ENCODE measurements at regions not wholly inside any gene's neighbourhood (a gene's known extent, or its start where the extent isn't known, plus 50 kb on each side); places are given as distances from the start of the nearest gene placed in this dataset.

DNA sequence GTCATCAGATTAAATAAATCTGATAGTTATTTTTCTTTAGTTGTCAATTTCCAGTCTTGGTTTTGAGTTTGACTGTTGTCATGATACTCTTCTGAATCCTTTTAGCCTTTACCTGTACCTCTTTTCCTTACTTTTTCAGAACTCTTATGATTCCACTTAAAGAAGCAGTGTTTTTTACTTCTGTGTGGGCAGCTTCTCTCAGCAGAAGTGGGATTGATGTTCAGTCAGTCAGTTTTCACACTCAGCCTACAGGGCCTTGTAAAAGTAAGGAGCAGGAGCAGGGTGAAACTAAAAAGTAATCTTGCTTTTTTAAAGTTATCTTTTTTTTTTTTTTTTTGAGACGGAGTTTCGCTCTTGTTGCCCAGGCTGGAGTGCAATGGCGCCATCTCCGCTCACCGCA is 75.1 kb downstream of the HAUS1 start:
- no peak overlapping the region for H3K4me3 ChIP-seq (ENCODE audit: extremely low read depth in 1 of 4, insufficient read depth in 2 of 4, low read depth in 3 of 4, low read length in 4 of 4)
- H2BK5ac ChIP-seq (ENCODE audit: low read depth, low read length) = no peak overlapping the region
- ChIA-PET CTCF (ENCODE audit: partially characterized antibody) (no interaction called here), POLR2A (ENCODE audit: partially characterized antibody) (no interaction called here)
- no peak overlapping the region for H2BK120ac ChIP-seq (replicated peaks; ENCODE audit: low read depth, low read length)
- no peak overlapping the region for H3K4me2 ChIP-seq (ENCODE audit: insufficient read depth in 1 of 2, low read depth in 2 of 2, low read length in 2 of 2)
- WGBS, 2 experiments (ENCODE audit: extremely low coverage in 1 of 2, insufficient coverage in 1 of 2, insufficient read length in 1 of 2, insufficient replicate concordance in 2 of 2, low coverage in 1 of 2, low lambda C conversion rate in 2 of 2, missing lambda C conversion rate in 1 of 2) = 100% methylated on average over 3 of the region's 5 CpGs; no CpG with 5 or more reads in 1 of the 2 experiments
- H3K56ac ChIP-seq (replicated peaks; ENCODE audit: insufficient read length, low read depth, low read length) = no peak overlapping the region
- H3K79me2 ChIP-seq (ENCODE audit: control insufficient read depth in 1 of 2, insufficient read depth in 2 of 2, low read length in 2 of 2) = peaks cover 0 to 92% of the 10 kb centered on the region in 2 experiments; a peak in 3 of 4 replicates
- peaks cover 5 to 8% of the 10 kb centered on the region in 2 experiments for H4K20me1 ChIP-seq (replicated peaks in 1 of 2; ENCODE audit: control insufficient read depth in 1 of 2, insufficient read depth in 2 of 2, low read length in 2 of 2)
- no peak overlapping the region for H2BK20ac ChIP-seq (ENCODE audit: low read length)
- H3K23ac ChIP-seq (ENCODE audit: insufficient read length) = no peak overlapping the region
- H3K4ac ChIP-seq (replicated peaks; ENCODE audit: insufficient read length, low read depth, low read length) = no peak overlapping the region
- no peaks in the 10 kb centered on the region for H3K9me3 ChIP-seq (ENCODE audit: insufficient read depth in 2 of 2, low read depth in 1 of 2, low read length in 1 of 2)
- H4K8ac ChIP-seq (ENCODE audit: extremely low read depth, insufficient read depth, low read length) = no peak overlapping the region
- H4K91ac ChIP-seq (replicated peaks; ENCODE audit: insufficient read length, low read length) = no peak overlapping the region
- no peak overlapping the region for H2AFZ ChIP-seq (ENCODE audit: low read length)
- no peak overlapping the region for H4K5ac ChIP-seq (ENCODE audit: insufficient read length, low read depth, low read length)
- no peak for FAIRE-seq
- no peaks in the 10 kb centered on the region for H3K79me1 ChIP-seq (ENCODE audit: low read depth, low read length)
- H3K9ac ChIP-seq (replicated peaks in 1 of 4; ENCODE audit: extremely low read depth in 1 of 4, low read depth in 3 of 4, low read length in 3 of 4) = no peak overlapping the region
- no peak for DNase-seq (ENCODE audit: low read depth in 1 of 2, low spot score in 2 of 2)
- H3K18ac ChIP-seq (ENCODE audit: extremely low read depth, low read length) = no peak overlapping the region
- H3K4me1 ChIP-seq (replicated peaks in 1 of 4; ENCODE audit: control insufficient read depth in 3 of 4, insufficient read depth in 4 of 4, low read length in 3 of 4) = peaks cover under 1 to 3% (median 2%) of the 10 kb centered on the region in 4 experiments; a peak in 5 of 7 replicates
- H3K27ac ChIP-seq (ENCODE audit: low read depth, low read length) = no peak overlapping the region
- H2BK12ac ChIP-seq (ENCODE audit: low read depth, low read length) = no peak overlapping the region
- no peak for TF ChIP-seq SIRT6 (IDR thresholded peaks at IDR 0.05; ENCODE audit: low read length)
- TF ChIP-seq, protein P1, sequence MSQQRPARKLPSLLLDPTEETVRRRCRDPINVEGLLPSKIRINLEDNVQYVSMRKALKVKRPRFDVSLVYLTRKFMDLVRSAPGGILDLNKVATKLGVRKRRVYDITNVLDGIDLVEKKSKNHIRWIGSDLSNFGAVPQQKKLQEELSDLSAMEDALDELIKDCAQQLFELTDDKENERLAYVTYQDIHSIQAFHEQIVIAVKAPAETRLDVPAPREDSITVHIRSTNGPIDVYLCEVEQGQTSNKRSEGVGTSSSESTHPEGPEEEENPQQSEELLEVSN (IDR thresholded peaks at IDR 0.05) = no peak
- TF ChIP-seq KDM5A (IDR thresholded peaks at IDR 0.05; ENCODE audit: low read length) = no peak
- H3K14ac ChIP-seq (ENCODE audit: insufficient read length) = no peak overlapping the region
- no peaks in the 10 kb centered on the region for H3K36me3 ChIP-seq (ENCODE audit: control insufficient read depth in 2 of 4, insufficient read depth in 4 of 4, low read length in 3 of 4)
- H3K27me3 ChIP-seq (replicated peaks in 1 of 4; ENCODE audit: control insufficient read depth in 3 of 4, extremely low read depth in 1 of 4, insufficient read depth in 3 of 4, low read length in 3 of 4) = no peaks in the 10 kb centered on the region
- no peak overlapping the region for H2BK15ac ChIP-seq (ENCODE audit: low read length)
- H3K23me2 ChIP-seq (ENCODE audit: low read depth, low read length) = peaks cover 4% of the 10 kb centered on the region; the same call in 1 of the 2 replicates
- H2AK5ac ChIP-seq (ENCODE audit: low read depth, low read length) = no peak overlapping the region

Measured in H1 (cell line).